ENCODE measurements at regions not wholly inside any gene's neighbourhood (a gene's known extent, or its start where the extent isn't known, plus 50 kb on each side); places are given as distances from the start of the nearest gene placed in this dataset.

DNA sequence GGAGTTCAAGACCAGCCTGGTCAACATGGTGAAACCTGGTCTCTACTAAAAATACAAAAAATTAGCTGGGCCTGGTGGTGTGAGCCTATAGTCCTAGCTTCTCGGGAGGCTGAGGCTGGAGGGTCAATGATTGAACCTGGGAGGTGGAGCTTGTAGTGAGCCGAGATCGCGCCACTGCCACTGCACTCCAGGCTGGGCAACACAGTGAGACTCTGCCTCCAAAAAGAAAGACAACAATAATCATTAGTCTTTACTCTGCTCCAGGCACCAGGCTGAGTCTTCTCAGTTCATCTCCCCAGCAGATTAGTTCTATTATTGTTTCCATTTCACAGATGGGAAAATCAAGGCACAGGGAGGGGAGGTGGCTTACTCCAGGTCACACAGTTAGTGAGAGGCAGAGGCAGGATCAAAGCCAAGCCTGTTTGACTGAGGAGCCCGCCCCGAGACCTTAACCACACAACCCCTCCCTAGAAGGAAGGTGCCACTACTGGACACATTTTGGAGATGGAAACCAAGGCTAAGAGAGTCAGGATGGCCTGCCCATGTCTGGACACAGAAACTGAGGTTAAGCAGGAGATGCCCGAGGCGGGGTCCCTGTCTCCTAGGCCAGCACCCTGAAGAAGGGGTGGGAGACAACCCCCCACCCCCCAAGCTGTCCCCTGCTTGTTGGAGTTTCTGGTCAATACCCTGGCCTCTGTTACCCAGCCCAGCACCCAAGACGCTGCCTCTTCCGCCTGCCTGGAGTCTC lies 75.8 kb downstream of the CEBPB start:
- 62% methylated on average over 10 of the region's 10 CpGs; no CpG with 5 or more reads in 1 of the 2 donors for WGBS, 2 donors (ENCODE audit: low coverage in 1 of 2)
- Histone ChIP-seq H3K27me3 (no peaks in the 10 kb centered on the region), H3K9me3 (no peaks in the 10 kb centered on the region), H3K27ac (peak overlapping the region; percentile 68 to 83 (median 80)), H3K36me3 (no peaks in the 10 kb centered on the region), H3K4me3 (no peak overlapping the region), H3K4me1 (peaks cover 6 to 23% (median 20%) of the 10 kb centered on the region in 4 donors)
- intact Hi-C loops (cut with DNase I; ENCODE audit: low total_unique reads): no loop called here
- no peak for DNase-seq
- TF ChIP-seq CTCF (IDR thresholded peaks at IDR 0.05) (no peak), POLR2AphosphoS5 (IDR thresholded peaks at IDR 0.05) (no peak), EP300 (IDR thresholded peaks at IDR 0.05; ENCODE audit: low read depth) (no peak), POLR2A (IDR thresholded peaks at IDR 0.05) (no peak)
- in situ Hi-C loops (cut with MboI; ENCODE audit: low pct_ligation_motif_present in 1 of 4, low pct_unique_long_range_greater_than_20kb in 1 of 4, low sequenced_read_pairs in 3 of 4): no loop called here

DNA sequence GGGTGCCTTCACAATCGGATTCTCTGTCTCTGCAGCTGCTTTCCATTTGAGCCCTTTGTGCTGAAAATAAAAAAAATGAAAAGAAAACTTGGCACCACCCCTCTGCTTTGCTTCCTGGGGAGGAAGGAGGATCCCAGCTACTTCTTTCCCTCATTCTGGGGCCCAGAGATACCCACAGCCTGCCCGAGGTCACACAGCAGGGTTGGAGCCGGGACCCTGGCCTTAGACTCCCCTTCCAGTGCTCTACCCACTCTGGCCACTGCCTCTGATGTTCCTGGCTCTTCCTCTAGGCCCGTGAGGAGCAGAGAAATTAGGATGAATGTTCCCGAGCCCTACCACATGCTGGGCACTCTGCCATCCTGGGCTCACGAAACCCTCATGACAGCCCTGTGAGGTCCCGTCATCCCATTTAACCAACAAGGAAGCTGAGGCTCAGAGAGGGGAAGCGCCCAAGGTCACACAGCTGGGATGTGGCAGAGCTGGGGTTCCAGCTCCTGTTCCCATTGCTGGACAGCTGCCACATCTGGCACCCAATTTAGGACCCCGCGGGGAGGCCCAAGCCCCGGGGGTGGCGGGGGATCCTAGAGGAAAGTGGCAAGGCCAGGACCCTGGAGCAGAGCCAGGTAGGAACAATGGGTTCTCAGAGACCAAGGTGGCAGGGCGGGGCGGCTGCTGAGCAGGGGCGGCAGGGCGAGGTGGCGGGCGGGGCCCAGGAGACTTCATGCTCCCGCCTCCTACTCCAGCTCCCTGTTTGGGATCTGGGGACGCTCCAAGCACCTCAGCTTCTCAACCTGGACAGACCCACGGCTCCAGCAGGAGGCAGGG lies 76.6 kb downstream of the CEBPB start:
- Histone ChIP-seq H3K4me3 (no peak overlapping the region), H3K27me3 (no peaks in the 10 kb centered on the region), H3K4me1 (peaks cover 6 to 23% (median 20%) of the 10 kb centered on the region in 4 donors), H3K36me3 (no peaks in the 10 kb centered on the region), H3K27ac (peak overlapping the region; percentile 68 to 83 (median 80)), H3K9me3 (no peaks in the 10 kb centered on the region)
- 36% methylated on average over 20 of the region's 21 CpGs; no CpG with 5 or more reads in 1 of the 2 donors for WGBS, 2 donors (ENCODE audit: low coverage in 1 of 2)
- peak; percentile 92 for DNase-seq
- in situ Hi-C loops (cut with MboI; ENCODE audit: low pct_ligation_motif_present in 1 of 4, low pct_unique_long_range_greater_than_20kb in 1 of 4, low sequenced_read_pairs in 3 of 4): no loop called here
- no peak for TF ChIP-seq CTCF (IDR thresholded peaks at IDR 0.05)
- peak in 1 of 3 donors; percentile 31 for TF ChIP-seq POLR2AphosphoS5 (IDR thresholded peaks at IDR 0.05)
- intact Hi-C loops (cut with DNase I; ENCODE audit: low total_unique reads): no loop called here

GRCh38 chr20:50267866-50268219 lies 77.2 kb downstream of the CEBPB start:
- Histone ChIP-seq H3K27ac (peak overlapping the region; percentile 68 to 83 (median 80)), H3K4me3 (no peak overlapping the region)
- in situ Hi-C loops (cut with MboI; ENCODE audit: low pct_ligation_motif_present in 1 of 4, low pct_unique_long_range_greater_than_20kb in 1 of 4, low sequenced_read_pairs in 3 of 4): no loop called here

More at GRCh38 chr20:50267866-50268219, 77.2 kb downstream of the CEBPB start:
- no peaks in the 10 kb centered on the region for H3K9me3 ChIP-seq
- H3K4me1 ChIP-seq: peaks cover 6 to 23% (median 20%) of the 10 kb centered on the region in 4 donors
- 52 to 61% methylated on average over 2 to 5 of the region's 5 CpGs for WGBS, 2 donors (ENCODE audit: low coverage in 1 of 2)
- peak in 1 of 5 experiments; percentile 34 for TF ChIP-seq CTCF (IDR thresholded peaks at IDR 0.05)
- no peak for TF ChIP-seq POLR2A (IDR thresholded peaks at IDR 0.05)
- intact Hi-C loops (cut with DNase I; ENCODE audit: low total_unique reads): no loop called here
- no peaks in the 10 kb centered on the region for H3K27me3 ChIP-seq
- no peak for DNase-seq
- no peaks in the 10 kb centered on the region for H3K36me3 ChIP-seq
